T follicular helper cell (primary cell): ENCODE measurements at regions not wholly inside any gene's neighbourhood (a gene's known extent, or its start where the extent isn't known, plus 50 kb on each side); places are given as distances from the start of the nearest gene placed in this dataset.
"Not testable (repeated sequence)": the region's sequence is repeated elsewhere in the genome, so short reads cannot be mapped to it uniquely, and the experiment has no call there.

Source experiments
- DNase-seq: peaks from one replicate; pipeline ENCODE4 v3.0.0-alpha.2; 2020; ENCODE audit warnings: low read depth

GRCh38 chr22:49676783-49677494, 150.7 kb downstream of the BRD1 start:
- no peak for DNase-seq

- no peak for DNase-seq
Measured at GRCh38 chr22:49676230-49676629, 151.4 kb downstream of the BRD1 start.

DNA sequence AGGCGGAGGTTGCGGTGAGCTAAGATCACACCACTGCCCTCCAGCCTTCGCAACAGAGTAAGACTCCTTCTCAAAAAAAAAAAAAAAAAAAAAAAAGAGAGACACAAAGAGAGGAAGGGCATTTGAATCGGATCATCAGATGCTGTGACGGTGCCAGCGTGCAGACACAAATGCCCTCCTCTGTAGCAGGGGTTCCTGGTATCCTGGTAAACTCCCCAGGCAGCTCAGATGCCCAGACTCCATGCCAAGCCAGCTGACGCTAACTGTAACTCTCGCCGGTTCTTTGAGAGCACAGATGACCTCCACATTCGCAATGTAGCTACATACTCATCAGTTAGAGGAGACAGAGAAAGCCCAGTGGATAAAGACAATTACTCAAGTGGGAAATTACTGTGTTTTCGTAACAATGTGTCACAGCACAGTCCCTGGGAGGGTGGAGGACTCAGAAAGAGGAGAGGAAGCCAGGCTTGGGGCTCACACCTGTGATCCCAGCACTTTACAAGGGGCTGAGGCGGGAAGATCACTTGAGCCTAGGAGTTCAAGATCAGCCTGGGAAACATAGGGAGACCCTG, 153.1 kb downstream of the BRD1 start:
- DNase-seq = no peak

DNA sequence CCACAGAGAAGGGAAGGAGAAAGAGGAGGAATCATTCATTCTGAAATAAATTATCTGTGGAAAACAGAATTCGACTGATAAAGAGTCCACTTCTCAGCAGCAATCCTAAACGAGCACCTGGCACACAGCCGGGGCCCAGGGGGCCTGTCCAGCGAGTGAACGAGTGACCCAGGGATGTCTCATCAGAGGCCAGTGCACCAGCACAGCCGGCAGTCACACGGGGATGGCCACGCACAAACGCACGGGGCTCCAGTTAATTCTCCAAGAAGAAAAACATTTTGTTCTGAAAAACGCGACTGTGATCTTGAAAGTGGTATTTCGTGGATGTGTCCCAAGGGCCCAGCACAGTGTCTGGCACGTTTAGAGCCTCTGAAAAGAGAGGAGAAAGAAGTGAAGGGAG, 154.6 kb downstream of the BRD1 start:
- no peak for DNase-seq

DNA sequence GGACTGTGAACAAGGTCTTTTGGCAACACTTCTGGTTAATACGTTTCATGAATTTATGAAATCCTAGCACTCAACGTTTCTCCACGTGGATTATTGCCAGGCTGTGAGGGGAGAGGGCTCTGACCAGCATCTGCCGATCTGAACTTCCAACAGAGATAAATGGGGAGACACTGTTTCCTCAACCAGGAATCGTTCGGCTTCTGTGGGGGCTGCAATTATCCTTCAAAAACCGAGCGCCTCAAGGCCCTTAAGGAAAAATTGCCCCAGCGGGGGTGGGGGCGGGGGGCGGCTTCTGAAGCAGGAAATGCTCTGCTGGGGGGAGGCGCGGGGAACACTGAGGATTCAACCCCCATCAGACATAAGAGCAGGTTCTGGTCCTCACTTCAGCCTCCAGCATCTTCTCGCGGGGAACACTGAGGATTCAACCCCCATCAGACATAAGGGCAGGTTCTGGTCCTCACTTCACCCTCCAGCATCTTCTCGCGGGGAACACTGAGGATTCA, 155.6 kb downstream of the BRD1 start:
- no peak for DNase-seq

DNA sequence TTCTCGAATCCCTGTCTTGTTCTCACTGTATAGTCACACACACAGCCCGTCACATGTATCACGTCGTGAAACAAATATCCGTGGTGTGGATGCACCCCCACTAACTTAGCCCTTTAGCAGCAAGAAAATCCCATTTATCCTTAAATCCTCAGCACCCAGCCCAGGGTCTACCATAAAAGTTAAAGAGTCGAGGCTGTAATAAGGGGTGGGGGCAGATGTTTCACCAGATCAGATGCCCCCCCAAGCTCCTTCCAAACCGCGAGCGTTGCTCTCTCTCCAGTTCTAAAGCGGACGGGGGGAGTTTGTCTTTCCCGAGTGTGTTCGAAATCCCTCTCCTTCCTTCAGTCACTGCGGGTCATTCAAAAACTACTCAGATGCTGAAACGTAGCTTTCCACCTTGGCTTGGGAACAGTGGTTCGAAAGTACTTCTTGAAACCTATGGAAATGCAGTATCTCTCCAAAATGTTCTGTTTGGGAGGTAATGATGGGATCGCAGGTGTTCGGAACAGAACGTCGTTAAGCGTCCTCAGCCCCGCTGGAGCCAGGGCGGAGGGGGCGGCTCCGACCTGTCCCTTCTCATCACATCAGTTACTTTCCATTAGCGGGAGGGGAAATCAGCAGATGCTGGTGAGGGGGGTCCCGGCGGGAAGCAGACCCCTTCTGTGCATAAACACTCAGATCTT, 156.2 kb downstream of the BRD1 start:
- no peak for DNase-seq

GRCh38 chr22:49670456-49671330, 157.0 kb downstream of the BRD1 start:
- DNase-seq = no peak

DNA sequence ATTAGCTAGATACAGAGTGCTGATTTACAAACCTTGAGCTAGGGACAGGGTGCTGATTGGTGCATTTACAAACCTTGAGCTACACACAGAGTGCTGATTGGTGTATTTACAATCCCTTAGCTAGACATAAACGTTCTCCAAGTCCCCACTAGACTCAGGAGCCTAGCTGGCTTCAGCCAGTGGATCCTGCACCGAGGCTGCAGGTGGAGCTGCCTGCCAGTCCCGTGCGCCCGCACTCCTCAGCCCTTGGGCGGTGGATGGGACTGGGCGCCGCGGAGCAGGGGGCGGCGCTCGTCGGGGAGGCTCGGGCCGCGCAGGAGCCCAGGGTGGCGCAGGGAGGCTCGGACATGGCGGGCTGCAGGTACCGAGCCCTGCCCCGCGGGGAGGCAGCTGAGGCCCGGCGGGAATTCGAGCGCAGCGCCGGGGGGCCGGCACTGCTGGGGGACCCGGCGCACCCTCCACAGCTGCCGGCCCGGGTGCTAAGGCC, 157.7 kb downstream of the BRD1 start:
- not testable (repeated sequence) for DNase-seq

- DNase-seq = not testable (repeated sequence)
Measured at GRCh38 chr22:49669427-49669968, 158.2 kb downstream of the BRD1 start.

GRCh38 chr22:49668402-49668801, 159.3 kb downstream of the BRD1 start:
- DNase-seq = no peak

GRCh38 chr22:49667236-49667635, 160.4 kb downstream of the BRD1 start:
- DNase-seq = no peak

GRCh38 chr22:49666146-49666809, 161.4 kb downstream of the BRD1 start:
- DNase-seq = no peak

DNA sequence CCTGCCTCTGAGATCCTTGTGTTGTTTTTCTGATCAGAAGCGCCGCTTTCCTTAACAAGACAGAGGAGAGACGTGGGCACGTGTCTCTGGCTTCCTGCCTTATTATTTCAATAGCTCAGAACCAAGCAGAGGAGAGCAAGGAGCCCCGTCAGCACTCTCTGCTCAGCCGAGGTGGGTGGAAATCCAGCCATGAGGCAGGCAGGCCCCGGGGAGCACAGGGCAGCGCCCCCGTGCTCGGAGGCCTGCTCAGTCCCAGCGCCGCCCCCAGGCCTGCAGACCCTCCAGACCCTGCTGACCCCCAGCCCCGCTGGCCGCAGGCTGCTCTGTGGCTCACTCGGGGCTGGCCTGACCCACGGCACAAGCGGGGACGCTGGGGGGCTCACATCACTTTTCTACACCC, 162.8 kb downstream of the BRD1 start:
- DNase-seq = no peak

DNA sequence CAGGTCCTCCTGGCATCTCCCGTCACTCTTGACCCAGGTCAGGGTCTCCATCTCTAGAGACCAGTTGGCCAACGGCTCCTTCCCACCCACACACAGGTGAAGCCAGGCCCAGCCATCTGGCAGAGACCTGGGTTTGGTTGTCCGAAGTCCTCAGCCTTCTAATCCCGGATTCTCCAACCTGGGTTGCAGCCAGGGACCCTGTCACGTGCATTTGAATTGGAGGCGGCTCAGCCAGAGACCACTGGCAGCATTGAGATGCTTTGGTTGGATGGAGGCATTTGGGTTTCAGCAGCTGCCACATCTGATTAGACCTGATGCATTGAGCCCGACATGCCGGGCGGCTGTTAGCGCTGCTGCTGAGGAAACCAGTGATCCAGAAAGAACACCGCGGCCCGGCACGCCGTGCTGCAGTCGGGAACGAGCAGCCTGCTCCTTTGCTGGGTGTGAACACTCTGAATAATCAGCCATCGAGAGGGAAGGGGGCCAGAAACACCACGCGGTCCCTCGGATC, 163.2 kb downstream of the BRD1 start:
- DNase-seq = no peak

GRCh38 chr22:49663823-49664222, 163.8 kb downstream of the BRD1 start:
- no peak for DNase-seq

DNA sequence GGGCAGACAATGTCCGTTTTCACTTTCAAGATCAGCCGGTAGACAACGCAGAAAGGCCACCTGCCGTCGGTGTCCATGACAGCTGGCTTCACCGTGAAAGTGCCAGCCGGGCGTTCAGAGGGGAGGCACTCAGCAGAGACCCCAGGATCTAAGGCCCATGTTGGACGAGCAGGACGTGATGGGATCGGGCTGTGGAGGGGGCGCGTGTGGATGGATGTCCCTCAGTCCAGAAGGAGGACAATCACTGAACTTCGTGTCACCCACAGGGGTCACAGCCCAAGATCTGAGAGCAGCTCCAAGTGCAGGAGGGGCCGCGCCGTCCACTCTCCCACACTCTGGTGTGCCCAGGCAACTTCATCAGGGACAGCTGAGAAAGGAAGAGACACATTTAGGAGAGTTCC, 164.4 kb downstream of the BRD1 start:
- DNase-seq = no peak

GRCh38 chr22:49662681-49663080, 165.0 kb downstream of the BRD1 start:
- DNase-seq = no peak

DNA sequence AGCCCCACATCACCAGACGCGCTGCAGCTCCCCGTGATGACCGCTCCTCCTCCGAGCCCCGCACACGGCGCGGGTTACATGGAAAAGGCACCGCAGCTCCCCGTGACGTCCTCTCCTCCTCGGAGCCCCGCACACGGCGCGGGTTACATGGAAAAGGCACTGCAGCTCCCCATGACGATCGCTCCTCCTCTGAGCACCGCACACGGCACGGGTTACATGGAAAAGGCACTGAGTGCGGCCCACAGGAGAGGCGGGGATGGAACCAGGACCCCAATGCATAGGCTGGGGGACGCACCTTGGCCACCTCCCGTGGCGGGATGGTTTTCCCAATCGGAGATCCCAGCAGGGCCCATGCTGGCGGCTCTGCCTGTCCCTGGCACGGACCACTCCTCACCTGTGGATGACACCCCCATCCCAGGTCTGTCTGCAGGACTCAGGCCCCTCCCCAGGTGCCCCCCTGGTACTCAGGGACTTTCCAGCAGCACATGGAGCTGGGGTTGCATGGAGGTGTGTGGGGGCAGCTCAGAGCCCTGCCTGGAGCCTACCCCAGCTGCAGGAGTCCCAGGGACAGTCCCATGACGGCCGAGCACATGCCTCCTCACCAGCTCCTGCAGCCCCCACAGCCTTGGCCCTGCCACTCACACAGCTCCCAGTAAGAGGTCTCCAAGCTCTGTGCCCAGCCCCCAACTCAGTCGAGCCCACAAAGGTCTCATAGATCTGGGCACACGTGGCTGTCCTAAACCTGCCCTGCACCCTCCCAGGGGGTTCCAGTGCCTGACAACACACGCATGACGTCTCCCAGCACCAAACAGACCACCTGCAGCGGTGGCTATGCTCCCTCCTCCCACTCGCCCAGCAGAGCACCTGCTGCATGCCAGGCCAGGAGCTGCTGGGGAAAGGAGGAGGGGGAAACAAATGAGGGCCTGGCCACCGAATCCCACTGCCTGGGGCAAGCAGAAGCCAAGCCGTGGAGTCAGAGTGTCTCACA, 166.6 kb downstream of the BRD1 start:
- no peak for DNase-seq

GRCh38 chr22:49660321-49660720, 167.4 kb downstream of the BRD1 start:
- no peak for DNase-seq

- DNase-seq = no peak
Measured at GRCh38 chr22:49659924-49660315, 167.8 kb downstream of the BRD1 start.
